HG02588 (cell line): ENCODE measurements at regions not wholly inside any gene's neighbourhood (a gene's known extent, or its start where the extent isn't known, plus 50 kb on each side); places are given as distances from the start of the nearest gene placed in this dataset.
"Not testable (repeated sequence)": the region's sequence is repeated elsewhere in the genome, so short reads cannot be mapped to it uniquely, and the experiment has no call there.

ENCODE experiments used
- ATAC-seq: cut with Tn5 transposase; IDR thresholded peaks from one replicate; pipeline ENCODE4 v1.9.1; 2021; ENCODE audit warnings: mild to moderate bottlenecking, moderate library complexity; ENCODE audit not compliant: unreplicated experiment

DNA sequence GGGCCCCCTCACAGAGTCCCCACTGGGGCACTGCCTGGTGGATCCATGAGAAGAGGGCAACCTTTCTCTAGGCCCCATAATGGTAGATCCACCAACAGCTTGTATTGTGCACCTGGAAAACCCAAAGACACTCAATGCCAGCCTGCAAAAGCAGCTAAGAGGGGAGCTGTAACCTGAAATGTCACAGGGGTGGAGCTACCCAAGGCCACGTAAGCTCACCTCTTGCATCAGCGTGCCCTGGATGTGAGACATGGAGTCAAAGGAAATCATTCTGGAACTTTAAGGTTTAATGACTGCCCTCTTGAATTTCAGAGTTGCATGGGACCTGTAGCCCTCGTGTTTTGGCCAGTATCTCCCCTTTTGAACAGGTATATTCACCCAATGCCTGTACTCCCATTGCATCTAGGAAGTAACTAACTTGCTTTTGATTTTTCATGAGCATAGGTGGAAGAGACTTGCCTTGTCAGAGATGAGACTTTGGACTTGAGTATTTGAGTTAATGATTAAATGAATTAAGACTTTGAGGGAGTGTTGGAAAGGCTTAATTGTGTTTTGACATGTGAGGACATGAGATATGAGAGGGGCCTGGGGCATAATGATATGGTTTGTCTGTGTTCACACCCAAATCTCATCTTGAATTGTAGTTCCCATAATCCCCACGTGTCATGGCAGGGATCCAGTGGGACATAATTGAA, 900.9 kb upstream of the ROBO1 start:
- no peak for ATAC-seq

- no peak for ATAC-seq
These were observed 900.3 kb upstream of the ROBO1 start for GRCh38 chr3:80668100-80668499.

DNA sequence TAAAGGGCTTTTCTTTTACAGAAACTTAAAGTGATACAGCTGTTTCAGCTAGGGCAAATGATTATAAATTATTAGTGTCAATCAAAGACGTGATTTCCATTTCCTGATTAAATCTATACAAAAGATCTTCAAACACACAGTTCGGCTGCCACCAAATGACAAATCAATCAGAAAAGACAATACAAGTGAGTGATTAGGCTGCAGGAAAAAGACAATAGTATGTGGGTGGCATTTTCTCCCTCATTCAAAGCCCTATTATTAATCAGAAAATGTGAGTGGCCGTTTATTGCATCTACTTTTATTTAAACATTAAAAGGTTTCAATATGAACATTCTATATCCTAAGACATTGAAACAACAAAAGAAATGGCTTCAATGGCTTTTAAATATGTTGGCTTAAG, 895.6 kb upstream of the ROBO1 start:
- ATAC-seq, result no peak

DNA sequence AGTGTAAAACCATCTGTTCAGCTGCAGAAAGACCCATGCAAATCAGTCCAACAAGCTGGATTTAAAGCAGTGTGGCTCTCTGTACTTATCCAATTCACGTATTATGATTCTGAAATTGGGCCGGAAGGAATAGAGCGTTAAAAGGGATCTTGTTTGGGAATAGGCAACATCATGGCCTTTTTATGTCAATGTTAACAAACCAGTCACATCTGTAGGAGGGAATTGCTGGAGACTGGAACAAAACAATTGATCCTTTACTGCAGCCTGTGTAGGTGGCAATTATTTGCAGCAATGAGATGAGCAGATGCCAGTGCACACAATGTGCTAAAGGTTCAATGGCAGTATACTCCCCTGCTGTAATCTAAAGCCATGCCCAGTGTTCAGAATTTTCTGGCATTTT, 887.4 kb upstream of the ROBO1 start:
- no peak for ATAC-seq

DNA sequence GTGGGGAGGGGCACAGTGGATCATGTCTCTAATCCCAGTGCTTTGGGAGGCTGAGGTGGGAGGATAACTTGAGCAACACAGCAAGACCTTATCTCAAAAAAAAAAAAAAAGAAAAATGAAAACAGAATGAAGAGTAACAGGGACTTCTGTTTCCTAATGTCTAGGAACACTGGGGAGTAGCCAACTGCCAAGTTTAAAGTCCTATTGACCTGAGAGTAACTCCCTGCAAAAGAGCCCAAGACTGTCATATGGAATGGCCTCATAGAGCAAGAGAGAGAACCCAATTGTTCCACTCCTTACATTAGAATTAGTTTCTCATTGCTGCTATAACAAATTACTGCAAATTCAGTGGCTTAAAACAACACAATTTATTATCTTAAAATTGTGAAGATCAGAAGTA, 881.4 kb upstream of the ROBO1 start:
- no peak for ATAC-seq

DNA sequence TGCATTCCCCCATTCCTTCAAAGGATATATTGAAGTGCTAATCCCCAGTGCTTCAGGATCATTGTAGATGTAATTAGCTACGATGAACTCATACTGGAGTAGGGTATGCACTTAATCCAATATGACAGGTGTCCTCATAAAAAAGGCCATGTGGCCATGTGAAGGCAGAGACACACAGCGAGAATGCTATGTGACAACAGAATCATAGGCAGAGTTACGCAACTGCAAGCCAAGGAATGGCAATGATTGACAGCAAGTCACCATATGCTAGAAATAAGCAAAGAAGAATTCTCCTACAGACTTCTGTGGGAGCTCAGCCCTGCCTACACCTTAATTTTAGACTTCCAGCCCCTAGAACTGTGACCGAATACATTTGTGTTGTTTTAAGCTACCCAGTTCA, 875.6 kb upstream of the ROBO1 start:
- no peak for ATAC-seq

DNA sequence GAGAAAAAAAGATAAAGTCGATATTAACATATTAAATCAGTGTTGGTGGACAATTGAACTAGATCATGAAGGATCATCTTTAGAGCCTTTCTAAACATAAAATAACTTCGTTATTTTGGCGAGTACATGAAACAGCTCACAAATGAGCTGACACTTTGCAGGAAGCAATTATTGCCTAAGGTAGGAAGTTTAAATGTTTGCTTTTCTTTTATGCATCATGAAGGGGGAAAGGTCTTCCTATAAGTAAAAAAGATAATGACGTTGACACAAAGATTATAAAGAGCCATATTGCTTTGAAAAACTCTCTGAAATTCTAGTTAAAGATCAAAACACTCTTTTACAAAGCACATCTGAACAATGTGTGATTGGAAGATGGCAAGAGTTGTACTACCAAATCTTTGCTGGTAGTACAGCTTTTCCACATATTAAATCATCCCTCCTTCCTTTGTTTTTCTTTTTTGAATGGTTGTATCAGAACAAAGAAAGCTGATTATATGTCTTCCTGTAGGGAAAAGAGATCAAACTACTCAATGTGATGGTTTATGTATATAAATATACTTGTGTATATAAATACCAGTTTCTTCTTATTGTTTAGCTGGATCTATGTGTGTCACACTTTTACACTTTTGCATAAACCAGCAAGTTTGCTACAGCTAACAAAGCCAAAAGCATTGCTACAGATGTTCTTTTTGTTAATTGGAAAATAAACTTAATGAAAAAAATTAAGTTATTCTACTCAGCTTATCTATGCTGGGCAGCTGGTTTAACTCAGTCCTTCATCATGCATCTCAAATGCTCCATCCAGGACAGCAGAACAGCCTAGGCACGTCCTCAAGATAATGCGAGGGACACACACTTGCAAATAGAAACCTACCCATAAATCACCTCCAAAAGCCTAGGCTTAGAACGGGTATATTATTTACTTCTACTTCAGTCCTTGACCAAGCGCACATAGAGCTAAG, 850.8 kb upstream of the ROBO1 start:
- ATAC-seq, result no peak

- ATAC-seq, result no peak
These were observed 844.6 kb upstream of the ROBO1 start for GRCh38 chr3:80612366-80612765.

DNA sequence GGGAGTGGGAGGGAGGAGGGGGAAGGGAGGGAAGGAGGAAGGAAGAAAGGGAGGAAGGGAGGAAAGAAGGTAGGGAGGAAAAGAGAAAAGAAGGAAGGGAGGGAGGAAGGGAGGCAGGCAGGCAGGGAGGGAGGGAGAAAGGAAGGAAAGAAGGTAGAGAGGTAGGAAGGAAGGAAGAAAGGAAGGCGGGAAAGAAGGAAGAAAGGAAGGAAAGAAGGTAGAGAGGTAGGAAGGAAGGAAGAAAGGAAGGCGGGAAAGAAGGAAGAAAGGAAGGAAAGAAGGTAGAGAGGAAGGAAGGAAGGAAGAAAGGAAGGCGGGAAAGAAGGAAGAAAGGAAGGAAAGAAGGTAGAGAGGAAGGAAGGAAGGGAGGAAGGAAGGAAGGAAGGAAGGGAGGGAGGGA, 840.3 kb upstream of the ROBO1 start:
- not testable (repeated sequence) for ATAC-seq

- no peak for ATAC-seq
These were observed 838.3 kb upstream of the ROBO1 start for GRCh38 chr3:80606073-80606472.

DNA sequence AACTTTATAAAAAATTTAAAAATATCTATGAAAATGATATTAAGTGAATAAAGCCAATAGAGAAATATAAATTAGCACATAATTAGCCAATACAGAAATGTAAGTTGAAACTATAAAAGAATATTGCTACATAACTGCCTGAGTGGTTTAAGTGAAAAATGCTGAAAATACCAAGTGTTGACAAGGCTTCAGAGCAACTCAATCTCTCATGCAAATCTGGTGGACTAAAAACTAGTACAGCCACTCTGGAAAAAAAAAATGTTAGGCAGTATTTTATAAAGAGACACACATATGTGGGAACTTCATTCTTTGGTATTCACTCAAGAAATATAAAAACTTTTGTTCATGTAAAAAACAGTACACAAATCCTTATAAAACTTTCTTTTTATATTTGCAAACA, 833.7 kb upstream of the ROBO1 start:
- no peak for ATAC-seq

DNA sequence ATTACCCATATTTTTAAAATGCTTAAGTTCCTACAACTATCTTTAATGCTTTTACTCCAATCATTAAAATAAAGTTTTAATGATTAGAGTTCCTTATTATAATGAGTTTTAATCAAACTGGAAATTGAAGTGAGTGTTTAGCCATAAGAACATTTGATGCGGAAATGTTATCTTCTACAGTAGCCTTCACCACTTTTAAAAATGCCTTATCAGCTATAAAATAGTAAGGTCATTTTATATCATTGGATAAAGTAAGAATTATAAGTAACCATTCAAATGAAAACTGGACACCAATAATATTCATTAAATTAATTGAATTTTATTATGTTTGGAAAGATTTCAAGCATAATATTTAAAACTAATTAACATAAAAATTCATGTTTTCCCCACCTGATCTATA, 825.0 kb upstream of the ROBO1 start:
- no peak for ATAC-seq

GRCh38 chr3:80586338-80586737, 818.5 kb upstream of the ROBO1 start:
- ATAC-seq, result no peak

DNA sequence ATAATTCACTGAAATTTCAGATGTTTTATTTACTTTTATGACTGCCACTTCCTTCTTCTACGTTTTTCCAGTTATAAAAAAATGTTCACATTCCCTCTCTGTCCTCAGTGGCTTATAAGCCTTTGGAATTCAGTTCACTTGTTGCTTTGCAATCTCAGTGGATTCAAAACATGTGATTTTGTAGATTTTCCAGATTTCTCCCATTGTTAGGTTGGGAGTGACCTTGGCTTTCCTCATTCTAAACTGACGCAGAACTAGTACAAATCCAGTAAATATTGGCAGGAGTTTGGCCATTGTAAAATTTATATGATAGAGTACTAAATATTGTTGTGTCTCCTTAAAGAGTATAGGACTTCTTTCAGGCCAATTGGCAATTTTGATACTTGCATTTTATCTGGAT, 812.3 kb upstream of the ROBO1 start:
- ATAC-seq, result no peak

- no peak for ATAC-seq
These were observed 796.6 kb upstream of the ROBO1 start for GRCh38 chr3:80564391-80564790.

DNA sequence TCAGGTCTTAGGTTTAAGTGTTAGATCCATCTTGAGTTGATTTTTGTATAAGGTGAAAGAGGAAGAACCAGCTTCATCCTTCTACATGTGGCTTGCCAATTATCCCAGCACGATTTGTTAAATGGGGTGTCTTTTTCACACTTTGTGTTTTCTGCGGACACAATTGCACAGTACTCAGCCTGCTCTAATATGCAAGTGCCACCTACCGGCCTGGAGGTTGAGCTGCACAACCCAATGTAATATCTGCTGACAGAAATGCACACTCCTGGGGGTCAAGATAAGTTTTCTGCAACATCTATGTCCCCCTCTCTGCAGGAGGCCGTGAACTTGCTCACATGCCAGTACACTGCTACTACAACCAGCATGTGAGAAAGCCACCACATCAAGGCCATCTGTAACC, 791.9 kb upstream of the ROBO1 start:
- no peak for ATAC-seq

DNA sequence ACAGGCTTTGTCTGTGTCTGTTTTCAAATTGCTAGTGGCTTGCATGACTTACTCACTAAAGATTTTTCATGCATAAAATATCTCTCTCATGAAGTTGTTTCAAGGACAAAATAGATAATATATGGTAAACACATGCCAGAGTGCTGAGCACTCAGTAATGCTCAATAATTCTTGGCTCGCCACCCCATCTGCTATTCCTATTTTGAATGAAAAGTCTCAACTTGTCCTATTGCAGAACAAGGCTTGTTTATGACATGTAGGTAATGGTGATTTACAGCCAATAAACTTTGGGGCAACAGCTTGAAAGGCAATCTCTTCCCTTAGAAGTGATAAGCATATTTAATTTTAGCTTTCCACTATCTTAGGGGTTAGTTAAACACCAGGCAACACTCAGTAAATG, 789.0 kb upstream of the ROBO1 start:
- ATAC-seq, result no peak

DNA sequence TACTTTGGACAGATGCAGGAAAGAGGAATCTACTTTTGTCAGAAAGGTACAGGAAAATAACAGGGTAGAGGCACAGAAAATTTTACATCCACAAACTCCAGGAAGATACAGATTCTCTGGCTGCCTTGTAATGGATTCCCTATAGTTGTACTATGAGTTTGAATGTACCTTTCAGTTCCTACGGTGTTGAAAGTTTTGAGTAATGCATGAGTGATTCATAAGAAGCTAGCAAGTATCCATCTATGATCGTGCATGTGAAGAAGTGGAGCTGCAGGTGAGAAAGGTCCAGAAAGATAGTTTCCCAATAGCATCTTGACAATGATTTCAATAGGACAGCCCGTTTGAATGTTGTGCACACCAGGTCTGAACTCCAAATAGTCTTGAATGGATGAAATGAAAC, 786.5 kb upstream of the ROBO1 start:
- ATAC-seq, result no peak

DNA sequence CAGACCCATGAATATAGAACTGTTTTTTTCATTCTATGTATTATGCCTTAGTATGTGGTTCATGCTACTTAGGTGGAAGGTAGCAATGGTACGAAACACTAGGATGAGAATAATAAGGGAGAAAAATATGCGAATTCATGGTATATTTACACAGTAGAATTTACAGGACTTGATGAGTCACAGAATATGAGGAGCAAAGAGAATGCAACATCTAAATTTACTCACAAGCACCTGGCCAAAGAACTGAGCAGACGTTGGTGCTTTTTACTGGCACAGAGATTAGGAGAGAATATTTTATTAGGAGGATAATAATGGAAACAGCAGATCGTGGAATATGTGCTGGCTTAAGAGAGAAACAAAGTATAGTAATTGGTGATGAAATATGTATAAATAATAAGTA, 785.4 kb upstream of the ROBO1 start:
- ATAC-seq, result no peak

DNA sequence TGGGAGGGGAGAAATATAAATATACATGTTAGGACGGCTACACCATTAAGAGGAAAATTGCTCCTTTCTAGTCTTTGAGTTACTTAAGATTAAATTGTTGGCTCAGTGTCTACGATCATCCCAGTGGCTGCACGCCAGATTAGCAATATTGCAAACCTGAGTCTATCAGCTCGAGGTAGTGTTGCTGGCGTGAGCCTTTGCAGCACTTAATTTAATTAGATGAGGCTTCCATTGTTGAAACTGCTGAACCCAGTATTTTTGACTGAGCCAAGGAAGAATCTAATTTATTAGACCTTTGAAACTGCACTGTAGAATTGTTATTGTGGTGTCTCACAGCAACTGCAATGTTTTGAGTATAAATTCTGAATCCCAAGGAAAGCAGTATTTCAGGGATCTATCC, 782.4 kb upstream of the ROBO1 start:
- ATAC-seq, result no peak

DNA sequence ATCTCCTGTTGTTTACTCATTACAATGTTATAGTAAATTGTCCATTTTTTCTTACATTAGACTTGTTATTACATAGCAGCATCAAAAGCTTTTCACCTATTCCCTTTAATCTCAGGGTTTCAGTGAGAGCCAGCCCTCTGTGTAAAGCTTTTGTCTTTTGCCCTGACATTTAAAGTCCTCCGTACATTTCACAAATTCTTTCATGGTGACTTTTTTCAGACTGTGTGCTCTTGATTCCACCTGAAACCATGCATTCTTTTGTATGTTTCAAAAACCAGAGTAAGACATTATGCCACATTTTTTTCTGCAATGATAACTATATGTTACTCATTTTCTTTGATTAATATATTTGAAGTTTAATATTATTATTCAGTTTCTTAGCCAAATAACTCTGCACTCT, 781.4 kb upstream of the ROBO1 start:
- no peak for ATAC-seq

DNA sequence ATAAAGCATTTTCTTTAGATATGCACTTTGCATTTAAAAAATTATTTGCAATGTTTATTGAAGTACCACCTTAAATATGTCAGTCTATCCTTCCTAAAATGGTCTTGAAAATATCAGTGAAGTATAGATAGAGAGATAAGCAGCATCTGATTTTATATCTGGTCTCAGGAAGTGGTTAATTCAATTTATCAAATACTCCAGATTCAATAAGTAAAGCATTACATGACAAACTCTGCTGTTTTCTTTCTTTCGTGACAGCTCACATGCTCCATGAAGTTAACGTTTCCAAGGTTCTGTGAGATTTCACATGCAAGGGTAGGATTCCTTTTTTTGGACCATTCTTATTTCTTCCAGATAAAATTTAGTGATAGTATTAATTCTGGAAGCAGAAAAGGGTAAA, 775.4 kb upstream of the ROBO1 start:
- ATAC-seq, result no peak
